NB4 (cell line): ENCODE measurements at regions not wholly inside any gene's neighbourhood (a gene's known extent, or its start where the extent isn't known, plus 50 kb on each side); places are given as distances from the start of the nearest gene placed in this dataset.

ENCODE experiments used
- POLR2A ChIP-seq: IDR thresholded peaks from 2 replicates; pipeline ENCODE4 v1.6.1; 2011; ENCODE audit warnings: mild to moderate bottlenecking; ENCODE audit not compliant: insufficient read length; ENCODE audit errors: extremely low read depth
- TF ChIP-seq, protein P1 (sequence below): IDR thresholded peaks from one replicate; pipeline ENCODE4 v1.5.1; 2012; ENCODE audit warnings: low read depth, low read length

DNA sequence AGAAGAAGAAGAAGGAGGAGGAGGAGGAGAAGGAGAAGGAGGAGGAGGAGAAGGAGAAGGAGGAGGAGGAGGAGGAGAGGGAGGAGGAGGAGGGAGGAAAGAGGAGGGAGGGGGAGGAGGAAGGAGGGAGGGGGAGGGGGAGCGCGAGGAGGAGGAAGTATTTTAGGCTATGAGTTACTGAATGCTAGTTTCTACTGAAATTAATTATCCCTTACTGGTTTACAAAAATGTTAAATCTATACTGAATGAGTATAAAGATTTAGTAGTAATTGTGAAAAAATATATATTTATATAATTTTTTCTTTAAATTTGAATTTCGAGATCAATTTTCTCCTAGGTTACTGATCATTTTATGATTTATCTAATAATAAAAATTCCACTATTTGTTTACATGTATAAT, 1769.0 kb upstream of the NUDT12 start:
- TF ChIP-seq, protein P1, sequence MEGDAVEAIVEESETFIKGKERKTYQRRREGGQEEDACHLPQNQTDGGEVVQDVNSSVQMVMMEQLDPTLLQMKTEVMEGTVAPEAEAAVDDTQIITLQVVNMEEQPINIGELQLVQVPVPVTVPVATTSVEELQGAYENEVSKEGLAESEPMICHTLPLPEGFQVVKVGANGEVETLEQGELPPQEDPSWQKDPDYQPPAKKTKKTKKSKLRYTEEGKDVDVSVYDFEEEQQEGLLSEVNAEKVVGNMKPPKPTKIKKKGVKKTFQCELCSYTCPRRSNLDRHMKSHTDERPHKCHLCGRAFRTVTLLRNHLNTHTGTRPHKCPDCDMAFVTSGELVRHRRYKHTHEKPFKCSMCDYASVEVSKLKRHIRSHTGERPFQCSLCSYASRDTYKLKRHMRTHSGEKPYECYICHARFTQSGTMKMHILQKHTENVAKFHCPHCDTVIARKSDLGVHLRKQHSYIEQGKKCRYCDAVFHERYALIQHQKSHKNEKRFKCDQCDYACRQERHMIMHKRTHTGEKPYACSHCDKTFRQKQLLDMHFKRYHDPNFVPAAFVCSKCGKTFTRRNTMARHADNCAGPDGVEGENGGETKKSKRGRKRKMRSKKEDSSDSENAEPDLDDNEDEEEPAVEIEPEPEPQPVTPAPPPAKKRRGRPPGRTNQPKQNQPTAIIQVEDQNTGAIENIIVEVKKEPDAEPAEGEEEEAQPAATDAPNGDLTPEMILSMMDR = no peak
- TF ChIP-seq POLR2A = no peak
